Common myeloid progenitor, CD34-positive (primary cell): ENCODE measurements at regions not wholly inside any gene's neighbourhood (a gene's known extent, or its start where the extent isn't known, plus 50 kb on each side); places are given as distances from the start of the nearest gene placed in this dataset.

Experiments
- CTCF ChIA-PET: fragments of 350-600 bp; sonication (Branson Sonifier 250); formaldehyde crosslinking; loops from one replicate; lab custom pipeline; 2021; ENCODE audit warnings: antibody characterized with exemption; lab: Charles Lee
- POLR2A ChIA-PET: fragments of 350-600 bp; sonication (Branson Sonifier 250); formaldehyde crosslinking; loops from one replicate; lab custom pipeline; 2021; ENCODE audit warnings: antibody characterized with exemption; lab: Charles Lee
- DNase-seq, 3 donors: peaks; one replicate each; pipeline versions ENCODE4 v3.0.0 to v3.0.0-alpha.2; 2013
- H3K27ac ChIP-seq, 2 experiments: 1 replicate in 1 of 2; 2 replicates in 1 of 2; pipeline ENCODE4 v1.7.0; 2013; ENCODE audit warnings: inconsistent platforms in 2 of 2, low read length in 2 of 2, mild to moderate bottlenecking in 2 of 2, low read depth in 1 of 2, moderate library complexity in 1 of 2; ENCODE audit not compliant: severe bottlenecking in 2 of 2, insufficient read depth in 1 of 2, poor library complexity in 1 of 2
- H3K27me3 ChIP-seq, 5 experiments: replicated peaks in 2 of 5; 1 replicate in 3 of 5; 2 replicates in 2 of 5; pipeline versions ENCODE4 v1.6.1 to v1.7.0; 2013; ENCODE audit warnings: low read length in 4 of 5, mild to moderate bottlenecking in 2 of 5, moderate library complexity in 2 of 5, inconsistent platforms in 1 of 5; ENCODE audit not compliant: insufficient read depth in 5 of 5, control insufficient read depth in 4 of 5
- H3K36me3 ChIP-seq, 4 experiments: 1 replicate in 2 of 4; 2 replicates in 2 of 4; pipeline versions ENCODE4 v1.6.1 to v1.7.0; 2013; ENCODE audit warnings: low read length in 3 of 4, control low read depth in 1 of 4, mild to moderate bottlenecking in 1 of 4; ENCODE audit not compliant: control insufficient read depth in 4 of 4, insufficient read depth in 4 of 4
- H3K4me1 ChIP-seq, 4 experiments: 1 replicate in 3 of 4; 2 replicates in 1 of 4; pipeline versions ENCODE4 v1.6.1 to v1.7.1; 2013; ENCODE audit warnings: low read length in 3 of 4, mild to moderate bottlenecking in 3 of 4, control low read depth in 1 of 4, inconsistent platforms in 1 of 4, moderate library complexity in 1 of 4; ENCODE audit not compliant: control insufficient read depth in 4 of 4, insufficient read depth in 4 of 4; ENCODE audit errors: control extremely low read depth in 1 of 4
- H3K4me3 ChIP-seq, 7 experiments: 1 replicate in 4 of 7; 2 replicates in 3 of 7; pipeline versions ENCODE4 v1.5.1 to v1.7.0; 2013; ENCODE audit warnings: mild to moderate bottlenecking in 7 of 7, low read length in 6 of 7, moderate library complexity in 6 of 7, inconsistent platforms in 2 of 7, low read depth in 2 of 7, control low read depth in 1 of 7; ENCODE audit not compliant: insufficient read depth in 4 of 7, control insufficient read depth in 1 of 7; ENCODE audit errors: extremely low read depth in 1 of 7
- H3K9me3 ChIP-seq, 5 experiments: 1 replicate in 4 of 5; 2 replicates in 1 of 5; pipeline versions ENCODE4 v1.6.1 to v1.7.1; 2013; ENCODE audit warnings: low read length in 4 of 5, mild to moderate bottlenecking in 2 of 5, inconsistent platforms in 1 of 5, low read depth in 1 of 5, moderate library complexity in 1 of 5; ENCODE audit not compliant: control insufficient read depth in 4 of 5, insufficient read depth in 2 of 5; ENCODE audit errors: control extremely low read depth in 1 of 5
- WGBS: methylation state at CpG from one replicate; pipeline ENCODE4 v1.1.5; 2013; ENCODE audit not compliant: insufficient coverage; 5-methylcytosine and 5-hydroxymethylcytosine counted together

DNA sequence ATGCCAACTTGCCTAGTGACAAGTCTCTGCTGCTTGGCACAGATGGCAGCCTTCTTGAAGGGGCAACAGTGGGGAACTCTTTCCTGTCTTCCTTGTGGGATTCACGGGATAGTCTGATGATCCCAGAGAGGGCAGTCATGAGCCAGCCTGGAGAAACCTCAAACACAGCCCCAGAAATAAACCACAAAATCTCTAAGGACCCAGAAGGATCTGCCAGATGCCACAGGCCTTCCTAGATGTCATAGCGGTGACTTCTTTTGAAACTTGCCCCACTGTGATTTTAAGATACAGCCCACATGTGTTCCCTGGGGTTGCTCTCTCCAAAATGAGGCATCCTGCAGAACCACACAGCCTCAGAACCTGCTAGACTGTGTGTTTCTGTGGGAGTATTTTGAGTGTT, 707.6 kb upstream of the TSPY4 start:
- CTCF ChIA-PET, result interaction anchor here (0.6 kb wide), 1 partner anchor 12 kb away, joined by 3 read pairs; no protein-coding TSS in a partner anchor
- H3K4me1 ChIP-seq, result no peaks in the 10 kb centered on the region
- no peak overlapping the region for H3K27ac ChIP-seq
- no CpG with 5 or more reads among the region's 2 CpGs for WGBS
- H3K36me3 ChIP-seq, result no peaks in the 10 kb centered on the region
- no peak for DNase-seq
- H3K27me3 ChIP-seq, result no peaks in the 10 kb centered on the region
- POLR2A ChIA-PET, result no interaction called here
- H3K4me3 ChIP-seq, result no peak overlapping the region
- H3K9me3 ChIP-seq, result no peaks in the 10 kb centered on the region

DNA sequence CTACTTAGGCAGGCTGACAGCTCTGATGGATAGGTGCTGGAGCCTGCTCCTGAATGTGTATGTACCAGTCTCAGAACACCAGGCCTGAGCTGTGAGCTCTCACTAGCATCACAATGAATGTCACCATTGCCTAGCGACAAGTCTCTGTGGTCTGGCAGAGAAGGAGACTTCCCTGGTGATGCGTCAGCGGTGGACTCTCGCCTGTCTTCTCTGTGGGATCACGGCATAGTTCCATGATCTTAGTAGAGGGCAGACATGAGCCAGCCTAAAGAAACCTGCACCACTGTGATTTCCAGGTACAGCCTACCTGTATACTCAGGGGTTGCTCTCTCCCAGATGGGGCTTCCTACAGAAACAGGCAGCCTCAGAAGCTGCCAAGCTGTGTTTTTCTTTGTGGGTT, 699.2 kb upstream of the TSPY4 start:
- Histone ChIP-seq H3K4me3 (no peak overlapping the region), H3K36me3 (no peaks in the 10 kb centered on the region), H3K27ac (no peak overlapping the region), H3K9me3 (no peaks in the 10 kb centered on the region), H3K4me1 (no peaks in the 10 kb centered on the region), H3K27me3 (no peaks in the 10 kb centered on the region)
- DNase-seq, result no peak
- ChIA-PET CTCF (no interaction called here), POLR2A (no interaction called here)
- no CpG with 5 or more reads among the region's 5 CpGs for WGBS

DNA sequence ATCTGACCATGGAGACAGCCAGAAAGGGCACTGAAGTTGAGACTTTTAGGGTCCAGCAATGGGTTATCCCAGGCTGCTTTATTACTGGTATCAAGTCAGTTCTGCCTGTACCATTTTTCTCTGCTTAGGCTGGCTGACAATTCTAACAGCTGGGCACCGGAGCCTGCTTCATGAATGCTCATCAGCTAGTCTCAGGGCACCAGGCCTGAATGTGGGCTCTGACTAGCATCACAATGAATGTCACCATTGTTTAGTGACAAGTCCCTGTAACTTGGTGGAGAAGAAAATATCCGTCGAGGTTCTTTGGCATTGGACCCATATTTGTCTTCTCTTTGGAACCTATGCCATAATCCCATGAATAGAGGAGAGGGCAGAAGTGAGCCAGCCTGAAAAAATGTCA, 692.3 kb upstream of the TSPY4 start:
- DNase-seq, result no peak
- Histone ChIP-seq H3K36me3 (no peaks in the 10 kb centered on the region), H3K9me3 (no peaks in the 10 kb centered on the region), H3K4me3 (no peak overlapping the region), H3K27ac (no peak overlapping the region), H3K4me1 (no peaks in the 10 kb centered on the region), H3K27me3 (no peaks in the 10 kb centered on the region)
- ChIA-PET POLR2A (no interaction called here), CTCF (no interaction called here)
- WGBS, result no CpG with 5 or more reads among the region's 3 CpGs

DNA sequence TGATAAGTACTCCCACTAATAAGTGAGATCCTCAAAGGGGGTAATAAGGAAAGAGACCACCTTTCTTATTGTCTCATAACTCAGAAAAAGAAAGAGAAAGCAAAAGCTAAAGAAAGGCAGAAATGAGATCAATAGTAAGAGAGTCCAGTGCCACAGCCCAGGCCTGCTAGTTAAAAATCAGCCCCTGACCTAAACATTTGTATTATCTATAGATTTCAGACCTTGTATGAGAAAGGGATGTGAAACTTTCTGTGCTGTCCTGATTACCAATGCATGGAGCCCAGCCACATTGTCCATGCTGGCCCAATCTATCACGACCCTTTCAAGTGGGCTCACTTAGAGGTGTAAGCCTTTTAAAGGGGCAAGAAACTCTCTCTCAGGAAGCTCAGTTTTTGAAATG, 684.8 kb upstream of the TSPY4 start:
- WGBS, result no CpG with 5 or more reads among the region's 1 CpG
- Histone ChIP-seq H3K4me3 (no peak overlapping the region), H3K9me3 (no peaks in the 10 kb centered on the region)

DNA sequence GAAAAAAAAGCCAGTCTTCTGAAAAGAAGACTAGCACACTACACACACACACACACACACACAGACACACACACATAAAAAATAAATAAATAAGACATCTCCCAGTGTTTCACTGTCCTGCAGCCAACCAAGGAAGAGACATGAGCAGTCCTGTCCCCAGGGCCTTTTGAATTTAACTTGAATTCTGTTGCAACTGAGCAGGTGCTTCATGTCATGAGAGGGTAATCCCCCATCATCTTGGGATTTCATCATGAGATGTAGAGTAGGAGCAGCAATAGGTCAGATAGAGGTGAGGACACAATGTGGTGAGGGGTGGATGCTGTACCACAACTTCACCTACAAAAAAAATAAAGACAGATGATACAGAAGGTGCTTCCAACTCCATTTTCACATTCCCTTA, 682.2 kb upstream of the TSPY4 start:
- no peak overlapping the region for H3K4me3 ChIP-seq
- no peaks in the 10 kb centered on the region for H3K4me1 ChIP-seq
- ChIA-PET POLR2A (no interaction called here), CTCF (no interaction called here)
- no peak overlapping the region for H3K27ac ChIP-seq
- no peak for DNase-seq
- no peaks in the 10 kb centered on the region for H3K36me3 ChIP-seq
- no peaks in the 10 kb centered on the region for H3K9me3 ChIP-seq
- H3K27me3 ChIP-seq, result no peaks in the 10 kb centered on the region

More for the DNA sequence above, 684.8 kb upstream of the TSPY4 start:
- CTCF ChIA-PET, result no interaction called here
- H3K4me1 ChIP-seq, result no peaks in the 10 kb centered on the region
- no peaks in the 10 kb centered on the region for H3K27me3 ChIP-seq
- no peak for DNase-seq
- H3K36me3 ChIP-seq, result no peaks in the 10 kb centered on the region
- POLR2A ChIA-PET, result no interaction called here
- no peak overlapping the region for H3K27ac ChIP-seq

DNA sequence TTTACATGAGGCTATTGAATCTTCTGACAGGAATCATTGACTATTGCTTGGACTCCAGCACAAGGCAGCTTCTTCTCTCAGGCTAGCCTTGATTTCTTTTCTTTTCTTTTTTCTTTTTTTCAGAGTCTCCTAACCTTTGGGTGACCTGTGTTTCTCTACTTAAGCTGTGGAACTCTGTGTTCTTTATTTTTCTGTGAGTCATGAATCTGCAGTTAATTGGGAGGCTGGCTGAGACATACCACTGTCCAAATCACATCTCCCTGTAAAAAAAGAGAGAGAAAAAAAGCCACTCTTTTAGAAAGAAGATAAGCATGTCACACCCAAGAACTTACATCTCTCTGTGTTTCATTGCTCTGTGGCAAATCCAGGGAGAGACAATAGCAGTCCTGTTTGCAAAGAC, 681.2 kb upstream of the TSPY4 start:
- ChIA-PET CTCF (no interaction called here), POLR2A (no interaction called here)
- H3K27ac ChIP-seq, result no peak overlapping the region
- H3K4me1 ChIP-seq, result no peaks in the 10 kb centered on the region
- H3K4me3 ChIP-seq, result no peak overlapping the region
- H3K36me3 ChIP-seq, result no peaks in the 10 kb centered on the region
- H3K9me3 ChIP-seq, result no peaks in the 10 kb centered on the region
- DNase-seq, result no peak
- no peaks in the 10 kb centered on the region for H3K27me3 ChIP-seq

DNA sequence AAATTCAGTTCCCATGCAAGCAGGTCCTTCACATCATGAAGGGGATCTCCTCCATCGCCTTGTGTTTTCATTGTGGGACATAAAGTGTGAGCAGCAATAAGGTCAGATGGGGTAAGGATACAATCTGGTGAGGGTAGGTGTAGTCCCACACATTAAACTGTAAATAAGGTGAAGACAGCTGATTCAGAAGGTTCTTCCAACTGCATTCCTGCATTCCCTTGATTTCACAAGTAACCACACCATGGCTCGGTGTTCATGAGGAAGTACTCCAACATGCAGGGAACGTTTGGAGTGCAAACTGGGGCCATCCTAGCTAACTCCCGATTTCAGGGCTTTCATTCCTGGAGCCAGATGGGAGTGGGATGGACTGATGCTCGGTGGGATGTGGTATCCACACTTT, 680.7 kb upstream of the TSPY4 start:
- no peaks in the 10 kb centered on the region for H3K36me3 ChIP-seq
- H3K9me3 ChIP-seq, result no peaks in the 10 kb centered on the region
- WGBS, result no CpG with 5 or more reads among the region's 5 CpGs
- H3K27me3 ChIP-seq, result no peaks in the 10 kb centered on the region
- DNase-seq, result no peak
- no peak overlapping the region for H3K27ac ChIP-seq
- ChIA-PET CTCF (no interaction called here), POLR2A (no interaction called here)
- H3K4me1 ChIP-seq, result no peaks in the 10 kb centered on the region
- H3K4me3 ChIP-seq, result no peak overlapping the region
